Fibroblast of skin of right quadriceps (primary cell): ENCODE measurements at regions not wholly inside any gene's neighbourhood (a gene's known extent, or its start where the extent isn't known, plus 50 kb on each side); places are given as distances from the start of the nearest gene placed in this dataset.

Source experiments
- DNase-seq: peaks from one replicate; pipeline ENCODE4 v3.0.0-alpha.2; 2013

DNA sequence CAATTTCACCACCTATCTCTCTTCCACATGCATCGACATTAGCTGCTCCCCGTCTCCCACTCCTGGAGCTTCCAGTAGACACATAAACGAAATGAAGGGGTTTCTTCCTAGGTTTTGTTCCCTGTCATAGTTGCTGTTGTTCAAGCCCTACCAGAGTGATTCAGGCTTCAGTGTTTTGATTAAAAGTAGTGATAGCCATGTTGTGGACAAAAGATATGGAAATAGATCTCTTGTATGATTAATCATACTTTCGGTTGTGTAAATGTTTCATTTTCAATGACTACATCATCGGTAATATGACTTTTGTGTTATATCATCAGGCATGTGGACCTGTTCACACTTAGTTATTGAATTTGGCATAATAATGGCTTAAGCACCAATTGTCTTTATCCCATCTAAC, 96.5 kb upstream of the KLF3 start:
- DNase-seq: no peak

GRCh38 chr4:38568768-38569167, 95.2 kb upstream of the KLF3 start:
- DNase-seq: no peak

GRCh38 chr4:38570647-38571276, 93.2 kb upstream of the KLF3 start:
- no peak for DNase-seq

GRCh38 chr4:38572793-38573192, 91.2 kb upstream of the KLF3 start:
- no peak for DNase-seq

GRCh38 chr4:38574559-38575333, 89.3 kb upstream of the KLF3 start:
- DNase-seq: no peak

DNA sequence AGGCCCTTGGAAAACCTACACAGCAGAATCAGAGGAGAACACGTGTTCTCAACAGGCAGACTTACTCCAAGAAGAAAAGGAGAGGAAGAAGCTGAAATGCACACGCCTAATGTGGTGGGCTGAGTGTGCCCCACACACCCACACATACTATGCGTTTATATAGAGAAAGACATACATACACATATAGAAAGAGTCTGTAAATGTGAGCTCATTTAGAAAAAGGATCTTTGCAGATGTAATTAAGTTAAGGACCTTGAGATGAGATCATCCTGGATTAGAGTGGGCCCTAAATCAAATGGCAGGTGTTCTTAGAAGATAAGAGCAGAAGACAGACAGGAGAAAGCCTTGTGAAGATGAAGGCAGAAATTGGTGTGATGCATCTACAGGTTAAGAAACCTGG, 87.2 kb upstream of the KLF3 start:
- DNase-seq: no peak

DNA sequence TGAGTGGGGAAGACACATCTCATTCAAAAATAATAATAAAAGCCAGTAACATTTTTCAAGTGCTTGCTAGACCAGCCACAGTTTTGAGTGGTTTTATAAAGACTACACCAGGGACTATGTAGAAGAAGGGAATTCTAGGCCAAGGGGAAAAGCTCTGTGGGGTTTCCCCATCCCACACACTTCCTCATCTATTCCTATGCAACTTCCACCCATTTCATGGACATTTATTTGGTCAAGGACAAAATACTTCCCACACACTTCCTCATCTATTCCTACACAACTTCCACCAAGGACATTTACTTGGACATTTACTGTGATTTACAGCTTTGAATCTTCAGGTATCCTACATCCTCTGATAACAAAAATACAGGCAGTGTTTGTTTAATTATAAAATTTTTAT, 86.5 kb upstream of the KLF3 start:
- DNase-seq: no peak

GRCh38 chr4:38581426-38582106, 82.4 kb upstream of the KLF3 start:
- no peak for DNase-seq

DNA sequence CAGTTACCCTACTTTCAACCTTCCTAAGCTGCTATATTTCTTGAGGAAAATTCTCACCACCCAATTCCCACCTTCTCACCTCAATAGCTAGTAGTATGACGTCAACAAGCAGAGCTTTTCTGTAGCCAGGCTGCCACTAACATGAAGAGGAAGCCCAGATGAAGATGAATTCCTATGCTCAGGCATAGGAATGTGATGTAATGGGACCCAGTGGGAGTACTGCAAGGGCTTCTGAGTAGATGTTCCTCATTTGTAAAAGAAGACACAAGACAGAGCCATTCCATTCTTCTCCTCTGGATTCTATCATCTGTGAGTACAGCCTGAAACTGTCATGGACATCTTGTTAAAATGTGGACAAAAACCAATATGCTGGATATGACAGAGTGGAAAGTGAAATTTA, 81.6 kb upstream of the KLF3 start:
- DNase-seq: no peak

DNA sequence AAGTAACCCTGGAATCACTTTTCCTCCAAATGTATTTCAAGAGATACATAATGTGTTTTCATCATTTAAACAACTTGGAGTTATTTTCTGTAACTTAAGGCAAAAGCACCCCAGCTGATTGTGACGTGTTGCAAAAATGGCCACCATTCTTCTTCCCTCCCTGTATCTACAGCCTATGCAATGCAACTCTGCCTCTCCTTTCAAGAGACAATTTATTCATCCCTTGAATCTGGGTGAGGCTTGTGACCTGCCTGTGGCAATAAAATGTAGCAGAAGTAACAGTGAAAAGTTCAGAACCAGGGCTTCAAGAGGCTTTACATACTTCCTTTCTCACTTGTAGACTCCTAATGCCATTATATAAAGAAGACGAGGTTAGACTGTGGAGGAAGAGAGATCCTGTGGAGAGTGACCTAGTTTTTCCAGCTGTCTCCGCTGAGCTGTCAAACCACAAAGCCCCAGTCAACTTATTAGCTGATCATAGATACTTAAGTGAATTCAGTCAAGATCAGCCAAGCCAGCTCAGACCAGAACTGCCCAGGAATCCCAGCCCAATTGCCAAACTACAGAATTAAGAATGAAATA, 81.0 kb upstream of the KLF3 start:
- no peak for DNase-seq

DNA sequence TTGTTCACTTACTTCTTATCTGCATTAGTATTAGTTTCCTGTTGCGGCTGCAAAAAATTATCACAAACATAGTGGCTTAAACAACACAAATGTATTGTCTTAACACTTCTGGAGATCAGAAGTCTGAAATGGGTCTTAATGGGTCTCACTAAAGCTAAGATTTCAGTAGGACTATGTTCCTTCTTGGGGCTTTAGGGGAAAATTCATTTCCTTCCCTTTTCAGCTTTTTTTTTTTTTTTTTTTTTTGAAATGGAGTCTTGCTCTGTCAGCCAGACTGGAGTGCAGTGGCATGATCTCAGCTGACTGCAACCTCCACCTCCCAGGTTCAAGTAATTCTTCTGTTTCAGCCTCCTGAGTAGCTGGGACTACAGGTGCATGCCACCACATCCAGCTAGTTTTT, 78.1 kb upstream of the KLF3 start:
- no peak for DNase-seq

DNA sequence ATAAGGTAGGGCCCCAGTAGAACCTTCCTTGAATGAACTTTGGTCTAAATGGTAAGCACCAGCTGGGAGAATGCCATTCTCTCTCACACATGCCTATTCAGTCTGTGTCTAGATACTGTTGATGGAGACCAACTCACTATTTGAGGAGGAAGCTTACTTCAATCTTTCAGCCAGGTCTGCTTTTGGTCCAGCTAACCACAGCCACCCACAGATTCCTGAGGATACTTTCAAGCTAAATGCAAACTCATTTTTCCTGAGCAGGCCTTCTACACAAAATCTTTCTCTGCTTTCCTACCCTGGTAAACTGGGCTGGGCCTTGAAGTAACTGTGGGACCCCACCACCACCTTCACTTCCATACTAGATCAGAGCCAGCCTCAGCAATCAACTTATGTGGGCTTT, 76.9 kb upstream of the KLF3 start:
- no peak for DNase-seq

DNA sequence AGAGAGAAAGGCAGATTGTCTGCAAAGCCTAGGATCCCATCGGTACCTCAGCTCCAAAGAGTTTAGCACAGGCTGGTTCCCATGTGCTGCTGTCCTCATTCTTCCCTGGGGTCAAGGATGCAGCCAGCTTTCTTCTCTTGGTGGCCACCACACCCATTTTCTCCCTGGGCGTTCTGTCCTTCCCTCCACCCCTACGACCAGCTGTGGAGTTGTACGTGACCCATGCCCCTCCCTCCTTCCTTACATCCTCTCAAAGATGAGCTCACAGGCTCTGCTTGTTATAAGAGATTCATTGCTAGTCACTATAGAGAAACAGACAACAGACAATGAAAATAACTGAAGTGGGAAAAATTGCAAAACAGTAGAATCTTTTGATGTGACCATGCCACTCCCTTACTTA, 74.0 kb upstream of the KLF3 start:
- no peak for DNase-seq

- no peak for DNase-seq
Observed at GRCh38 chr4:38591617-38592337, 72.2 kb upstream of the KLF3 start.

GRCh38 chr4:38598489-38598888, 65.5 kb upstream of the KLF3 start:
- no peak for DNase-seq

DNA sequence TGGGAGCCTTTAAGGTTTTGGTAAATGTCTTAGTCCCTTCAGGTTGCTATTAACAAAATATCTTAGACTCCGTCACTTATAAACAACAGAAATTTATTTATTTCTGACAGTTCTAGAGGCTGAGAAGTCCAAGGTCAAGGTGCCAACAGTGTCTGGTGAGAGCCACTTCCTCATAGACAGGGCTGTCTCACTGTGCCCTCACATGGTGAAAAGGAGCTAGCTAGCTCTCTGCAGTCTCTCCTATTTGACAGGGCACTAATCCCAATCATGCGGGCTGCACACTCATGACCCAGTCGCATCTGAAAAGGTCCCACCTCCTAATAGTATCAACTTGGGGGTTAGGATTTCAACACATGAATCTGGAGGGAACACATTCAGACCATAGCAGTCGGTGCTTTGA, 63.4 kb upstream of the KLF3 start:
- DNase-seq: no peak

- peak; percentile 47 for DNase-seq
Observed at GRCh38 chr4:38601244-38601915, 62.6 kb upstream of the KLF3 start.

- DNase-seq: no peak
Observed at GRCh38 chr4:38601916-38602291, 62.1 kb upstream of the KLF3 start.

- no peak for DNase-seq
Observed at GRCh38 chr4:38603652-38604051, 60.3 kb upstream of the KLF3 start.

- no peak for DNase-seq
Observed at GRCh38 chr4:38605181-38605752, 58.7 kb upstream of the KLF3 start.

DNA sequence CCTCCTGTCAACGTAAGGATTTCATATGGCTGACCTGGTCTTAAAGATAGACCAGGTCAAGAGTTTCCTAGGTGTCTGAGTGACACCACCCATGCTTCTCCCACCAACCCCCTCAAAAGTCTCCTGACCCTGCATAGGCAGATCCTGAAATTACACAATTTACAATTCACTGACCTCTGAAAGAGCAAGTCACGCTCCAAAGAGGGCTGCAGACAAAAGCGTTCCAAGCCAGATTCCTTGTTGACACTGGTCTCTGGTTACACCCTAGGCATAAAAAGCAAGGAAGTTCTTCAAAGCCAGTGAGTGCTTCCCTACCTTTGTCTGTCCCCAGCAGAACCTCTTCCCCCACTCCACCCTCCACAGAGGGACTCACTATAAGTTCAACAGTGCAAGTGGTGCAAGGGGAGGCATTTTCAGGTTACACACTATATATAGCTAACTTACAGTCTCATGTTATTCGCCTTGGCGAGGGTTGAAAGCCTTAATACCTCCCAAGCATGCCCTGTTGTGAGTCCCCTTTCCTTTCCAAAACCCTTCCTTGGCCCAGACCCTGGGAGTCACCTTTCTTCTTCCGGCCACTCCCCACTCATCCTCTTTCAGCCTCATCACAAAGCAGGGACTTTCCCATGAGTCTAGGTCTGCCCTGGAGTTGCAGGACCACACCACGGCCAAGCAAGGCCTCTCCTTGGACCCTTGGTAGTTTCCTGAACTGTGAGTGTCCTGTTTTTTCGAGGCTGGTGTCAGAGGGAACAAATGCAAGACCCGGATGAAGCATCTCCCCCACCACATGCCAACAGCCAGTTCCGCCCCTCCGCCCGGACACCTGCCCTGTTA, 58.0 kb upstream of the KLF3 start:
- no peak for DNase-seq

GRCh38 chr4:38606587-38606905, 57.5 kb upstream of the KLF3 start:
- DNase-seq: no peak
